Dendritic cell treated with granulocyte-macrophage colony-stimulating factor and Interleukin-4, amounts not matched to agents 40 ng/mL and 50 ng/mL, for 4 days (primary cell): ENCODE measurements at regions not wholly inside any gene's neighbourhood (a gene's known extent, or its start where the extent isn't known, plus 50 kb on each side); places are given as distances from the start of the nearest gene placed in this dataset.

Experiments used
- H3K27ac Mint-ChIP-seq: one replicate; pipeline ENCODE4 v1.8.0; 2022; ENCODE audit warnings: mild to moderate bottlenecking, mixed read lengths
- H3K27me3 Mint-ChIP-seq: one replicate; pipeline ENCODE4 v1.8.0; 2022; ENCODE audit warnings: mild to moderate bottlenecking, mixed read lengths
- H3K36me3 Mint-ChIP-seq: one replicate; pipeline ENCODE4 v1.8.0; 2022; ENCODE audit warnings: low read depth, mixed read lengths
- H3K4me1 Mint-ChIP-seq: one replicate; pipeline ENCODE4 v1.8.0; 2022; ENCODE audit warnings: low read depth, mixed read lengths
- H3K4me3 Mint-ChIP-seq: one replicate; pipeline ENCODE4 v1.8.0; 2022; ENCODE audit warnings: mild to moderate bottlenecking, moderate library complexity, mixed read lengths
- H3K9me3 Mint-ChIP-seq: one replicate; pipeline ENCODE4 v1.8.0; 2022; ENCODE audit warnings: mixed read lengths
- intact Hi-C: fragments of 100-400 bp; cut with micrococcal nuclease; formaldehyde crosslinking; loops from one replicate; pipeline ENCODE4 v1.15.0; 2022

- no peaks in the 10 kb centered on the region for H3K9me3 Mint-ChIP-seq
- intact Hi-C loops: no loop called here
- no peak overlapping the region for H3K4me3 Mint-ChIP-seq
- H3K4me1 Mint-ChIP-seq: peaks cover 19% of the 10 kb centered on the region
- no peaks in the 10 kb centered on the region for H3K36me3 Mint-ChIP-seq
- H3K27ac Mint-ChIP-seq: no peak overlapping the region
- peaks cover 39% of the 10 kb centered on the region for H3K27me3 Mint-ChIP-seq
Measured at GRCh38 chr16:85396879-85397871, 215.9 kb upstream of the GSE1 start.

GRCh38 chr16:85398050-85398451 lies 215.1 kb upstream of the GSE1 start:
- Mint-ChIP-seq H3K36me3 (no peaks in the 10 kb centered on the region), H3K27ac (no peak overlapping the region), H3K4me3 (no peak overlapping the region), H3K4me1 (peaks cover 19% of the 10 kb centered on the region), H3K27me3 (peaks cover 37% of the 10 kb centered on the region), H3K9me3 (no peaks in the 10 kb centered on the region)
- intact Hi-C loops: no loop called here

- intact Hi-C loops: no loop called here
- Mint-ChIP-seq H3K4me1 (peaks cover 19% of the 10 kb centered on the region), H3K27ac (no peak overlapping the region), H3K4me3 (no peak overlapping the region), H3K27me3 (peaks cover 35% of the 10 kb centered on the region), H3K36me3 (no peaks in the 10 kb centered on the region), H3K9me3 (no peaks in the 10 kb centered on the region)
Measured at GRCh38 chr16:85398688-85399582, 214.2 kb upstream of the GSE1 start.

GRCh38 chr16:85399583-85400284 lies 213.4 kb upstream of the GSE1 start:
- no peaks in the 10 kb centered on the region for H3K36me3 Mint-ChIP-seq
- no peak overlapping the region for H3K4me3 Mint-ChIP-seq
- intact Hi-C loops: no loop called here
- H3K9me3 Mint-ChIP-seq: no peaks in the 10 kb centered on the region
- no peak overlapping the region for H3K27ac Mint-ChIP-seq
- peaks cover 16% of the 10 kb centered on the region for H3K4me1 Mint-ChIP-seq
- peaks cover 29% of the 10 kb centered on the region for H3K27me3 Mint-ChIP-seq

GRCh38 chr16:85400305-85401205 lies 212.6 kb upstream of the GSE1 start:
- Mint-ChIP-seq H3K4me1 (peaks cover 8% of the 10 kb centered on the region), H3K9me3 (no peaks in the 10 kb centered on the region), H3K4me3 (no peak overlapping the region), H3K27me3 (peaks cover 20% of the 10 kb centered on the region), H3K36me3 (no peaks in the 10 kb centered on the region), H3K27ac (no peak overlapping the region)
- intact Hi-C loops: no loop called here

- no peaks in the 10 kb centered on the region for H3K36me3 Mint-ChIP-seq
- no peak overlapping the region for H3K27ac Mint-ChIP-seq
- H3K9me3 Mint-ChIP-seq: no peaks in the 10 kb centered on the region
- intact Hi-C loops: no loop called here
- H3K4me3 Mint-ChIP-seq: no peak overlapping the region
- H3K4me1 Mint-ChIP-seq: peaks cover 3% of the 10 kb centered on the region
- peaks cover 14% of the 10 kb centered on the region for H3K27me3 Mint-ChIP-seq
Measured at GRCh38 chr16:85401370-85401916, 211.7 kb upstream of the GSE1 start.

- intact Hi-C loops: no loop called here
- Mint-ChIP-seq H3K4me3 (no peak overlapping the region), H3K9me3 (no peaks in the 10 kb centered on the region), H3K27ac (no peak overlapping the region), H3K36me3 (no peaks in the 10 kb centered on the region), H3K27me3 (peaks cover 10% of the 10 kb centered on the region), H3K4me1 (no peaks in the 10 kb centered on the region)
Measured at GRCh38 chr16:85401917-85402766, 211.0 kb upstream of the GSE1 start.

- no peaks in the 10 kb centered on the region for H3K4me1 Mint-ChIP-seq
- H3K27me3 Mint-ChIP-seq: peaks cover under 1% of the 10 kb centered on the region
- intact Hi-C loops: no loop called here
- H3K9me3 Mint-ChIP-seq: no peaks in the 10 kb centered on the region
- no peak overlapping the region for H3K4me3 Mint-ChIP-seq
- H3K27ac Mint-ChIP-seq: no peak overlapping the region
- H3K36me3 Mint-ChIP-seq: no peaks in the 10 kb centered on the region
Measured at GRCh38 chr16:85402910-85403692, 210.0 kb upstream of the GSE1 start.

- no peaks in the 10 kb centered on the region for H3K36me3 Mint-ChIP-seq
- intact Hi-C loops: no loop called here
- H3K4me3 Mint-ChIP-seq: no peak overlapping the region
- H3K9me3 Mint-ChIP-seq: no peaks in the 10 kb centered on the region
- H3K27ac Mint-ChIP-seq: no peak overlapping the region
- H3K27me3 Mint-ChIP-seq: no peaks in the 10 kb centered on the region
- no peaks in the 10 kb centered on the region for H3K4me1 Mint-ChIP-seq
Measured at GRCh38 chr16:85403693-85404092, 209.4 kb upstream of the GSE1 start.

- H3K9me3 Mint-ChIP-seq: peaks cover 11% of the 10 kb centered on the region
- H3K27me3 Mint-ChIP-seq: peaks cover 2% of the 10 kb centered on the region
- intact Hi-C loops: no loop called here
- no peaks in the 10 kb centered on the region for H3K4me1 Mint-ChIP-seq
- no peak overlapping the region for H3K4me3 Mint-ChIP-seq
- H3K27ac Mint-ChIP-seq: no peak overlapping the region
- H3K36me3 Mint-ChIP-seq: no peaks in the 10 kb centered on the region
Measured at GRCh38 chr16:85412911-85413520, 200.1 kb upstream of the GSE1 start.
